HG03432 (cell line): ENCODE measurements at regions not wholly inside any gene's neighbourhood (a gene's known extent, or its start where the extent isn't known, plus 50 kb on each side); places are given as distances from the start of the nearest gene placed in this dataset.

Experiments
- ATAC-seq: cut with Tn5 transposase; IDR thresholded peaks from one replicate; pipeline ENCODE4 v1.9.1; 2021; ENCODE audit warnings: mild to moderate bottlenecking, moderate library complexity; ENCODE audit not compliant: unreplicated experiment

DNA sequence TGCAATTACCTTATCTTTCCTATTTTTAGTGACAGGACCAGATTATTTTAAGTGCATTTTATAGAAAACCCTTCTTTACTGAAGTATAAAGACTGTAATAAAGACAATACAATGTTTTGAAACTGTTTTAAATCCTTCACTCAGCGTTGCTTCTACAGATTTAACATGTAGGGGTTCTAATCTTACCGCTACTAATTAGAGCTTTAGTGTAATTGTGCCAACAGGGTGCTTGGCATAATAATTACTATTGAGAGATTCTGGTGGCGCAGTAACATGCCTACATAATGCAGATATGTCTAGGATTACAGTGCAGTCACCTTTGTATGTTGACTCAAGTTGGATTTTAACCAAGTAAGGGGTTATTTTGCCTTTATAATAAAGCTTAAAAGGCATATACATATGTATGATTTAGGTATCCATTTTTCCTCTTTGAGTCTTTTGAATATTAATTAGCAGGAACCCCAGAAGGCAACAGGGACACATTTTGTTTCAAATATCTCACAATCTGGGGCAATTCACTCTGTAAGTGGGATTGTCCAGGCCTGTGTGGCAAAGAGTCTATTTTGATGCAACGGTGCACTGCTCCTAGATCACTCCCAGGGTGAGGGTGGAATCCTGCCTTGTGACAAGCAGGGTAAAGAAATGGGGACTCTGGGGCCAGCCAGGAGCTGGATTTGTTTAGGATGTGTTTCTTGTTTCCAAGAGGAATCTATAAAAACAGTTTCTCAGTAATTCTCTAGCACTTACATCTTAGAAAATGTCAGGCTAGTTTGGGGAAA, 604.7 kb upstream of the SALL1 start:
- ATAC-seq: no peak

DNA sequence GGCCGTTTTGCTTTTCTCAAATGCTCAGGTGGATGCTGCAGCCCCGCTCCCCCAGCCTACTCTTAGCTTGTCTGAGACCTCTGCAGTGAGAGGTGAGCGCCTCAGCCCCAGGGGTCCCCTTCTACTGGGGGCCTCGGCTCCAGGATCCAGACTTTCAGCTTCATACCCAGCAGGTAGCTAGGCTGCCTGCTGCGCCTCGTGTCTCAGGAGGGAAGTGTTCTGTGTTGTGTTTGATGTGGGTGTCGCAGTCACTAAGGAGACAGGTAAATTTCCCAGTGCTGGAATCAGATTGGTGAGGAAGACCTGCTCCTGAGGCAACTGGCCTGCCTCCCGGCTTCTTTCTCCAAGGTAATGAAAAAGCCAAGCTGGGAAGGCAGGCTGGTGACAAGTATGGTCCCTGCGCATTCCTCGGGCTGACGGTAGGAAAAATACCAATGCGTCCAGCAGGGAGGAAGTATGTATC, 604.0 kb upstream of the SALL1 start:
- ATAC-seq: no peak

DNA sequence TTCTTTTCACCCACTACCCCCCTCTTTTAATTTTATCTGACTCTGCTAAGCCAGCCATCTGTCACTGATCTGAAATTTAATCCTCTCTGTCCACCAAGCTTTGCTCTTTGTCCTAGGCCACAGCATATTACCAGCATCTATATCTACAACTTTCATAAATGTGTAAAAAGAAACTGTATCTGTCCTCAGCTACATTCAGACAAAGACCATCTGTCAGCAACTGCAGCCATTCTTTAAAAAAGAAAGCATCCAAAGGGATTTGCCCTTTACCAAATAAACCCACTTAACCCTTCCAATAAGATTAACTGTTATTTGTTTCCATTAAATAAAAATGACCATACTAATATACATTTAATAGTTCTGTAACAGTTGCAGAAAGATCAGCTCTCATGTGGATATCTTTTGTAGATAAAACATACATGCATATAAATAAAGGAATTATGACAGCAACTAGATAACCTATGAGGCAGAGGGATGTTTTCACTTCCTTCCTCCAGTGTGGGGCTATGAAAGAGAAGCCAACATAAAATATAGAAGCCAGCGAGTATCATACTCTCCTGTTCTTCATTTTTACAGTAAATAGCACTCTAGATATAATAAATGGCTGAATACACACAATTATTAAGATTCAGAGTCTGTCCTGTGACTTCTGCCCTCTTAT, 602.5 kb upstream of the SALL1 start:
- ATAC-seq: no peak

DNA sequence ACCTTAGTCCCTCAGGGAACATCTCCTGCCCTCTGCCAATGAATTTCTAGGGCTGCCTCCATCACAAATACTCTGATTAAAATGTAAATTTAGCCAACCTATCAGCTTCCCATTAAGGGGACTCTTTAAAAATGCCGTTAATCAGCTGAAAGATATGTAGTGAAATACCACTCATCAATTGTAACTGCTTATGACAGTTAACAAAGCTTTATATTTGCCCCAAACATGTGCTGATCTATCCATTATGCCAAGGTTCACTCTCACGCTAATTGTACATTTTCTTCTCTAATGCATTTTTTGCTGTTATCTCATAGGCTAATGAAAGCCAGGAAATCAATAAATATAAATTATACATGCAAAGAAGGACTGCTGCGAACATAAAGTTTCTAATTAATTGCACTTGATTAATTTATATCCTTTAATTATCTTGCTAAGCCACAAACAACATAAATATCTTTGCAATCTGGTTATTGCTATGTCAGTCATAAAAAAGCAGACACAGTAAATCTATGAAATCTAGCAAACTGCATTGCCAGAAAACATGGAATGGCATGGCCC, 601.4 kb upstream of the SALL1 start:
- no peak for ATAC-seq

DNA sequence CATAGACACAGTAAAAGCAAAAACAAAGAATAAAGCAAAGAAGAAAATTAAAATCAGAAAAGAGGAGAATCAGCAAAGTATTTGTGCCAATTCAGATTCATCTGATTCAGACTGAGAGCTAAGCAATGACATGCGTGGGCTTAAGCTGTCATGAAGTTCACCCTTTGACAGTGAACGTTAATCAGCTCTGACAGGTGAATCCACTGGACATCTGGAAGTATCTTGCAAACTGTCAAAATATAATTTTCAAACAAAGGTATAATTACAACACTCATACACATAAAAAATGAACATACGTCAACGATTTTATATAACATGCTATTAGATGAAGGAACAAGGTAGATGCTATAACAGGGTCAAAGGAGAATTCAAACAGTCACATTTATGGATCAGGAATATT, 596.3 kb upstream of the SALL1 start:
- ATAC-seq: no peak

DNA sequence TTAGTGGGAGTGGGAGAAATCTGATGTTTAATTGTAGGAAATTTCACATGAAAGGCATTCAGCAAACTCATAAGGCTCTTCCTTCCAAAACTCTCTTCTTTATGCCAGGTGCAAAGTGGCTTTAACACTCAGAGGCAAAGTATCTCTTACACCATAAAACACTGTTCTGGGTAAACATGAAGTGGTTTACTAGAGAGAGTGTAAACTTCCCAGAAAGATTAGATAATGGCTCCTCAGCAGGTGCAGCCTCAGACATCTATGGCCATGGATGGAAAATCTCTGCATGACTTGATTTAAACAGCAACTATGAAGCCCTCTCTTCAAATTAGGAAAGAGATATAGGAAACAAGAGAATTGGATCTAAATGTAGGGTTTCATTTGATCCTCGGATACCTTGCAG, 583.1 kb upstream of the SALL1 start:
- no peak for ATAC-seq

DNA sequence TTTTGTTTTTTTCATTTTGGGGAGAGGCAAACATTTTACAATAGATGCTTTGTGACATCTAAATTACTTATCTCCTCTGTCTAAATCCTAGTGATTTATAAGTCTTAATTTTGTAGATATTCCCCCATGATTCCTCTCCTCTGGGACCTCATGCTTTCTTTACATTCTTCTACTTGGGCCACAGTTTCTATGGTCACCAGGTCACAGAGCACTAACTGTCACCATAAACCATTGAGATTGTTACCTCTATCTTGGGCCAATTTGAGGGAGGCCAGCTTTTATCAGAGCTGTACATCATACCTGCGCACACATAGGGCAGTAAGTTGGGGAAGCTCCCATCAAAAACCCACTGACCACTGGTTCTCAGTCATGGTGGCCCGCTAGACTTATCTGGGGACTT, 582.1 kb upstream of the SALL1 start:
- no peak for ATAC-seq

DNA sequence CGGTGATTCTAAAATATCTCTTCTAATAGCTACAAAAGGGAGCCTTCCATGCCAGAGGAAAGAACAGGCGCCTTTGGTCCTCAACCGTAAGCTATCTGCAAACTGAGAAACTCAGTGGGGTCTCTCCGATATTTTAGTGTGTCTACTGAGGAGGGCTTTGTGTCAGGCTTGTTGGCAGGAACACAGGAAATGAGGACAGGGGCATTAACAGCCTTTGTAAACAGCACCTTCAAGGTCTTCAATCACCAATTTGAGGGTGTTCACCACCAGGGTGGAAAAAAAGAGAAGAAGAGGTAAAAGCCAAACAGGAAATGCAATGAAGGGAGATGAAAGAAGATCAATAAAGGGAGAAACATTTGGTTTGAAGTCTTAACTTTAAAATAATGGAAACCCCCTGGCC, 580.1 kb upstream of the SALL1 start:
- ATAC-seq: no peak

DNA sequence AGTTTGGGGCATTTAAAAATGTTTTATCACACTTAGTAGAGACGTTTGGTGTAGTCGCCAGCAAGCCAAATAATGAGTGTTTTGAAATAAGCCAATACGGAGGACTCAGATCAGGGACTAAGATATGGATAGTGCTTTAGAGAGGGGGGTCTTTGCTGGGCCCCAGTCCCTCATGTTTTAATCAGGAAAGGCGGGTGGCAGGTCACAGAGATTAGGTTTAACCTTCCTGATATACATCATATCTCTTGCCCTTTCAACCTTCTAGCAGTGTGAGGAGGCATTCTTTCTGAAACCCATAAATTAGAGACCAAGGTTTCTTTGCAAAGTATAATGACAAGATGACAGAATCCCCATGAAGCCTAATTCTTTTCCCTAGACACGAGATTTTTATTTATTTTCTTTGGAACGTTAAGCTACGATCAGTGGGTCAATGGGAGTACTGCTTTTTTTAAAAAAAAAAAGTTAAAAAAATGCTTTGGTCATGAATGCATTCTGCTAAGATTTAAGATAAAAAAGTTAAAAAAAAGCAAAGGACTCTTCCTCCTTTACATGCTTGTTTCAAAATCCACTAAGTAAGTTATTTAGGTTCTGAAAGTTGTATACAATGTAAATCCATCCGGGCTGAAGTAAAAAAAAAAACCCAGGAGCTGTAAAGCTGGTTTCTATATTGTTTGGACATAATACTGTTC, 572.1 kb upstream of the SALL1 start:
- ATAC-seq: no peak

DNA sequence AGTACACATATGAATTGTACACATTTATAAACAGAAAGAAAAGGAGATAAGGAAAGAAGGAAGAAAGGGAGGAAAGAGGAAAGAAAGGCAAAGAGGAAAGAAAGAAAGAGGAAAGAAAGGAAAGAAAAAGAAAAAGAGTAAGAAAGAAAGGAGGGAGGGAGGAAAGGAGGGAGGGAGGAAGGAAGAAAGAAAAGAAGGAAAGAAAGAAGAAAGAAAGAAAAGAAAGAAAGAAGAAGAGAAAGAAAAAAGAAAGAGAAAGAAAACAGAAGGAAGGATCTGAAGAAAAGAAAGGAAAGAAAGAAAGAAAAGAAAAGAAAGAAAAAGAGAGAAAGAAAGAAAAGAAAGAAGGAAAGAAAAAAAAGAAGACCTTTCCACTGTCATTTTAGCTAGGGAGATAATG, 571.4 kb upstream of the SALL1 start:
- no peak for ATAC-seq

DNA sequence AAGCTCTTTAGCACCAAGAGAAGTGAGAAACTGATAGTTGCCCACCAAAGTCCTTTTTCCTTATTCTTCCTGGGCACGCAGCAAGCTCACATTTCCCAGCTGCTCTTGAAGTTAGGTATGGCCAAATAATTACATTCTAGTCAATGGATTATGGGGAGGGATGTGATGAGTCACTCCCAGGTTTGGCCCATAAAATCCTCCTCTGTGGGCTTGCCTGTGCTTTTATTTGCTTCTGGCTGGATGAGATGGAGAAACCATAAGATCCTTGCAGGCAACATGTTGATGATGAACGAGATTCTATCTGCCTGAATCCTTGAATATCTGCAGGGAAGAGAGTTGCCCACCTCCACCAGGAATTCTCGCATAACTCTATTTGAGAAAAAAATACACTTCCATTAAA, 568.3 kb upstream of the SALL1 start:
- ATAC-seq: no peak

DNA sequence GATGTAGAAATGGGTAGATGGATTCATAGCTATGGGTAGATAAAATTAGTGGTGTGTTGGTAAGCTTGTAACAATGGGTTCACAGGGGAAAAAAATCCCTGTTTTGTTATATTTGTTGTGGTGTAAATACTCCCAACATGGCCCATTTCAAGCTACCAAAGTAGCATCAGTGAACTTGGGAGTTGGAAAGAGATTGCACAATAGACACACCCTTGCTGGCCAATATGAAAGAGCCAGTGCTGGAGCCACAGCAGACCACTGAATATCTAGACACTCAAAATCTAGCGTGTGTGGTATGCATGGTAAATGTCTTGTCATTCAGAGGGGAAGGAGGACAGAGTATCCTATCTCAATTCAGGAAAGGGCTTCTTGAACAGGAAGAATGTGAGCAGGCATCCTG, 565.1 kb upstream of the SALL1 start:
- no peak for ATAC-seq

DNA sequence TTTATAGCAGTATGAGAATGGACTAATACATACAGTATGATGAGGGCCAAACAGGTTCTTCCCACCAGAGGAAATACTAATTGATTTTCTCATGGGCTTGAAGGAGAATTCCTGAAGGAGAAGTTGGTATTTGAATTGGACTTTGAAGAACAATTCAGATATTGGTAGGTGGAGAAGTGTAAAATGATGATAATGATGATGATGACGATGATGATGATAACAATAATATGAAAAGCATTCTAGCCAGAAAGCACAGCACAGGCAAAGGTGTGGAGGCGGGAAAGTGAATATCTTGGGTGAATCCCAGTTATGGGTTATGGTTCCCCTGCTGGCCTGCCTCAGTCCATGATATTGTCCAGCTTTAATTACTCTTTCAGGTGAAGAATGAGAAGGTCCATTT, 562.4 kb upstream of the SALL1 start:
- ATAC-seq: no peak

DNA sequence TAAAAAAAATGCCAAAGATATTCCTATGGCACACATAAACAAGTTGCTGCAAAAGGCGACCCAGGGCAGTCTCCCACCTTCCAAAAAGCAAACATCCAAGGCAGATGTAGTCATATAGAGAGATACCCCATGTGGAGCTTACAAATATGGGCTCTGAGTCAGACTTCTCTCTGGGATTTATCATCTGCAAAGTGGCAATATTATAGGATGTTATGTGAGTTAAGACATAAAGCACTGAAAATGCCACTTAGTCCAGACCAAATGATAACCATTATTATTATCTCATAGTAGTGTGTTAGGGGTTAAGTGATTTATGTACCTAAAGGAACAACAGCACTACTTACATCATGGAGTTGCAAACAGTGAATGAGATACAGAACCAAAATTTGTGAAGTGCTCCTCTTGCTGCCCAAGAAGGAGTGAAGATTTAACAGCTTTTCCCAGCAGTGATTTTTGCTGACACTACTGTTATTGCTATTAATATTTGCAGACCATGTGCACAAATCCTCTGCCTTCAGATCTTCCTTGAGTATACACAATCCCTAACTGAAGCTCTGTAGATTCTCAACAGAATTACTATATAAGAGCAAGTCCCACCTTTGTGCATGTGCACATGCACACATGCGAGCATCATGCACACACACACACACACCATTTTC, 560.0 kb upstream of the SALL1 start:
- ATAC-seq: no peak

DNA sequence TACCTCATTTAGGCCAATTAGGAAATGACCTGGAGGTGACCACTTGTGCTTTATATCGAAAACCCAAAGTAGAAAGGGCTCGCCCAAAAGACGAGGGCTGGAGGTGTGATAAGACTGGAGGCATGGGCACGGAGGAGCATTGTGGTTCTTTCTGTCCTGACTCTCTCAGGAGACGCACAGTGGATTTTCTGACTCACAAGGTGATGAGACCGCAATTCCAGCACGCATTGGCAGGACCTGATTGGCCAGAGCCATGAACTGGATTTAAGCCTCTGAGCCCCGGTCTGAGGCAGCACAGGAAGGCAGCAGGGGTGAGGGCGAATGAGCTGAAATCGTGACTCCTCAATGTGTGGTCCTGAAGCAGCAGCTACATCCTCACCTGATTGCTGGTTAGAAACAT, 559.1 kb upstream of the SALL1 start:
- ATAC-seq: no peak

DNA sequence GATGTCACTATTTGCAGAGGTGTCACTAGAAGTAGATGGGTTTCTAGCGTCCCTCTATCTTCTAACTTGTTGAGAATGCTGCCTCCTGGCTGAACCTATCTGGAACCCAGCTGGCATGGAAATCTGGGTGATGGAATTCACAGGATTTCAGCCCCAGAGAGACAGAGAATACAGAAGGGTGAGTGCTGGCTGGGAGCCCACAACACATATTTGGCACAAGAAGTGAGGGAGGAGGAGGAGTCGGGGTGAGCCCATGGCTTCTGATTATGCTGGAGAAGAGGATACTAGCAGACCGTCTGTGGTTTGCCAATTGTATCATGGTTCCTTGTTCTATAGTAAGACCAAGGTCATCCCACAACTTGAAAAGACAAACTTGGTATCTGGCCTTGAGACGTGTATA, 557.8 kb upstream of the SALL1 start:
- ATAC-seq: no peak

DNA sequence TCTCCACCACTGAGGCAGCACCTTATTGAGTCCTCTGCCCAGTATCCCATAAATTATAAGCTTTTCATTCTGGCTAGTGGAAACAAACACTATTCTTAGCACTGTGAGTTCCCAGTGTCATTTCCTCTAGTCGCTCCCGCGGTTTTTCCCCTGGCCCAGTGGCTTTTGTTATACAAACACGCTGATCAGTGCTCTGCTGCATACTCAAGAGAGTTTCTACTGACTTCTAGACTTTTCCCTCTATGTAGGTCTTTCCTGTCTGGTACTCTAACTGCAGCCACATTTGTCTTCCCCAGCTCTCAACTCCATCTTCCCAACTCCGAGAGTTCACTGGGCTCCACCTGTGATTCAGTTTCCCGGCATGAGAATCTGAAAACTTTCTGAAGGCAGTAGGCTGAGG, 556.6 kb upstream of the SALL1 start:
- no peak for ATAC-seq

DNA sequence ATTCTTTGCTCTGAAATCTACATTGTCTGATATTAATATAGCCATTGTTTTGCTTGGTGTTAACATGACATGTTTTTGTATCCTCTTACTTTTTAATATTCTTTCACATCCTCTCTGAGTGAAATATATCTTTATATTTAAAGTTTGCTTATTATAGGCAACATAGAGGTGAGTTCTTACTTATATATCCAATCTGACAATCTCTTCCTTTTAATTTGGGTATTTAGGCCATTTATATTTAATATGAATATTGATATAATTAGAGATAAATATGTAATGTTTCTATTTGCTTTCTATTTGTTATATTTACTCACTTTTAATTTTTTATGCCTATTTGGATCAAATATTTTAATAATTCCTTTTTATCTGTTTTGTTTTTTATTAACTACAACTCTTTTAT, 554.1 kb upstream of the SALL1 start:
- ATAC-seq: no peak

DNA sequence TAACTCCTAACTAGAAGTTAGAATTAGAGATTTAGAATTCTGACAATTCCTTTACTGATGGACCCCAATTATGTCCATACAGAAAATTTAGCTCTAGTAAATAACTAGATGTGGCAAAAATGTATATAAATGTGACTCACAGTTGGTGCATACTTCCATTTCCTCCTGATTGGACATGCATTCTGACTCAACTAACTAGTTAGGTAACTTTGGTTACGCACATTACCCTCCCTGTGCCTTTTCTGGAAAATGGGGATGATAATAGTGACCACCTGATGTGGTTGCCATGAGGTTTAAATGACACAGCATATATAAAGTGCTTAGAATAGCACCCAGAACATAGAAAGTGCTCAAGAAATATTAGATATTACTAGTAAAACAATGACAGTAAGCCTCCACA, 550.0 kb upstream of the SALL1 start:
- ATAC-seq: no peak

DNA sequence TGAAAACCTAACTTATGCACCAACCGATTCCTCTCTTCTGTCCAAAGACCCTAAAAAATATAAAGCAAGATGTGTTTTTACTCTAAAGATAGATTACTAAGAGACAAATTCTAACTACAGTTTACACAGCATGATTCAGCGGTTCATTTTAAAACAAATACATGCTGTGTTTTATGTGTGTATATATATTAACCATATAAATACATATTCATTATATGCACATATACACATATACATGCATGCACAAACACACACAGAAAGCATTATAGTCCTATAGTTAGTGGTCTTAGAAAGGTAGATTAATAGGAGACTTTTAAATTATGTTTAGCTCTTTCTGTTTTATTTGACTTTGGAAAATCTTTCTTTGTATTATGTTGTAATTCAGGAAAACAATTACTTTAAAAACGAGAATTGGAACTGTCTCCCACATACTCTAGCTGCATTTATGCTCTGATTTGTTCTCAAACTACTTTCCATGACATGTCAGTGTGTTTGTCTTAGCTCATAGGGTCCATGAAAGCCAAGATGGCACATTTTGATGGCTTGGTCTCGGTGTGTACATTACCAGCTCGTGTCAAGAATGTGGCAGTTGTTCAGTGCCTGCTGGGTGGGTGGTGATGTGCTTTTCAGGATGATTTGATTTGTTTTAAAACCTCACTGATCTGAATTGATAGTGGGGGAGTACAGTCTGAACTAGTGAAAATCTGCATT, 548.8 kb upstream of the SALL1 start:
- no peak for ATAC-seq

DNA sequence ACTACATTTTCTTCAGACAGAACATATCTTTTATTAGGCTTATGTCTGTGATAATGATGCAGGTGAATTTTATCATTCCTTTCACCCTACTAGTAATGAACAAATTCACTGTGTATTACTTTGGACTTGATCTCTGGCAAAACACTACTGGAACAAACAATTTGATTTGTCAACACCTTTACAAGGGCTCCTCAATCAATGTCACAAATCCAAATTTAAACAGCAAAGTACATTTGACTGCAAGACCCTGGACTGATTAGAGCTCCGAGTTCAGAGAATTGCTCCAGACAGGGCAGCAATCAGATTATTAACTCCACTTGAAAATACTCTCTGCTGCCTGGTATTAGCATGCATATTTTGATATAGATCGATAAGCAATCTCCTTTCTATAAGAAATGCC, 547.6 kb upstream of the SALL1 start:
- ATAC-seq: no peak
